A549 (cell line): ENCODE measurements at regions not wholly inside any gene's neighbourhood (a gene's known extent, or its start where the extent isn't known, plus 50 kb on each side); places are given as distances from the start of the nearest gene placed in this dataset.

ENCODE experiments used
- CHD2 ChIP-seq: fragments of 150-350 bp; IDR thresholded peaks from 2 replicates; pipeline ENCODE4 v1.6.1; 2014; ENCODE audit warnings: low read length; ENCODE audit not compliant: partially characterized antibody
- HOXA7 ChIP-seq: fragments of 250-450 bp; sonication (Bioruptor Pico); IDR thresholded peaks from 2 replicates; pipeline ENCODE4 v1.5.0; 2020; ENCODE audit warnings: mild to moderate bottlenecking, moderate library complexity
- MAFK ChIP-seq: fragments of 450-650 bp; IDR thresholded peaks from 2 replicates; pipeline ENCODE4 v1.6.1; 2014; ENCODE audit not compliant: partially characterized antibody
- MAZ ChIP-seq: fragments of 150-350 bp; IDR thresholded peaks from 2 replicates; pipeline ENCODE4 v1.6.1; 2014; ENCODE audit warnings: antibody characterized with exemption, low read depth, low read length, borderline replicate concordance
- MYC ChIP-seq: IDR thresholded peaks from 2 replicates; pipeline ENCODE4 v1.6.1; 2012; ENCODE audit warnings: mild to moderate bottlenecking, inconsistent platforms, low read length, improper control_type of control experiment, borderline replicate concordance
- POLR2A ChIP-seq: IDR thresholded peaks from 2 replicates; pipeline ENCODE4 v1.6.1; 2012; ENCODE audit warnings: mild to moderate bottlenecking, low read length
- RAD21 ChIP-seq, 2 experiments: fragments of >200 bp in 1 of 2; sonication (Bioruptor Twin) in 1 of 2; formaldehyde crosslinking in 1 of 2; IDR thresholded peaks in 1 of 2; conservative IDR thresholded peaks in 1 of 2; 2 replicates in 1 of 2; 3 replicates in 1 of 2; pipeline ENCODE4 v1.6.1; 2012 to 2018; ENCODE audit warnings: inconsistent platforms in 1 of 2
- RARB ChIP-seq: fragments of 250-450 bp; sonication (Bioruptor Pico); IDR thresholded peaks from 2 replicates; pipeline ENCODE4 v1.8.0; 2021; ENCODE audit warnings: mild to moderate bottlenecking, moderate library complexity
- SMC3 ChIP-seq: fragments of >200 bp; sonication (Bioruptor Twin); formaldehyde crosslinking; IDR thresholded peaks from 3 replicates; pipeline ENCODE4 v1.6.1; 2018; ENCODE audit warnings: inconsistent platforms
- TF ChIP-seq, protein P1 (sequence below): fragments of >200 bp; sonication (Bioruptor Twin); formaldehyde crosslinking; IDR thresholded peaks from 3 replicates; pipeline ENCODE4 v1.5.1; 2016
- TF ChIP-seq, protein P2 (sequence below): IDR thresholded peaks from 2 replicates; pipeline ENCODE4 v1.6.1; 2012
- TF ChIP-seq, protein P3 (sequence below): fragments of 200-600 bp; sonication (generic); IDR thresholded peaks from 2 replicates; pipeline ENCODE4 v1.6.1; 2016; ENCODE audit warnings: antibody characterized with exemption, mild to moderate bottlenecking, moderate library complexity

DNA sequence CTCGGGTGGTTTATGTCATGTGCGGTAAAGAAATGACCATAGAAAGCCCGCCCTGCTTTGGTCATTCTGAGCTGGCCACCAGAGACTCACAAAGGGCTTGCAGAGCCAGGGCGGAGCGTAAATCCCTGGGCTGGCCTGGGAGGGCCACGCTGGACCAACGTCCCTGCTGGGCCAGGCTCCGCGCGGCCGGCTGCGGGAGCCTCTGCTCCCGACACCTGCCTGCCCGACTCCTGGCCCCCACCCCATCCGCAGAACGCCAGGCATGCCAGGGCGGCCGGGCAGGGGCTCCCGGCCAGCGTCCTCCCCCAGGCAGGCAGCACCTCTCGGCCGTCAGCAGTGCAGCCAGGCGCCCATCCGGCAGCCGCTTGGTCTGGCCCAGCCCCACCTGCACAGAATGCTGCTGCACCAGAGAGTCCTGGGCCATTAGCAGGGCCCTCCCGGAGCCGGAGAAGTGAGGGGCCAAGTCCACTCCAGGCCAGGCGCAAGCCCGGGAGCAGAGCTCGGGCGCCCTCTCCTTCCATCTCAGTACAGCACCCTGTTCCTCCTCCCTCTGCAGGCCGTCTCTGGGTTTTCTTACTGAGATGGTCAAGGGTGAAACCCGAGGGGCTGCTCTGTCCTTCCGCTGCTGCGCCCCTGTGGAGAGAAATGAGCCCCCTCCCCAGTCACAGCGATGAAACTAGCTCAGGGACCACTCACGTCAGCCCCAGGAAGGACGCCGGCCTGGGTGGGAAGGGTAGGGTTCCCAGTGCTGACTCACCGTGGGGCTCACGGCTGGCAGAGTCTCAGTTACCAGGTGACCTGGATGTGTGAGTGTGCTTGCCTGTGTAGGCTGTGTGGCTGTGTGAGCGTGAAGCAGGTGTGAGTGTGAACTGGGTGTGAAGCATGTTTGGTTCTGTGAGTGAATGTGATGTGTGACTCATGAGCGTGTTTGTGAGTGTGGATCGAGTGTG is 83.3 kb downstream of the PTGR3 start:
- TF ChIP-seq, protein P1, sequence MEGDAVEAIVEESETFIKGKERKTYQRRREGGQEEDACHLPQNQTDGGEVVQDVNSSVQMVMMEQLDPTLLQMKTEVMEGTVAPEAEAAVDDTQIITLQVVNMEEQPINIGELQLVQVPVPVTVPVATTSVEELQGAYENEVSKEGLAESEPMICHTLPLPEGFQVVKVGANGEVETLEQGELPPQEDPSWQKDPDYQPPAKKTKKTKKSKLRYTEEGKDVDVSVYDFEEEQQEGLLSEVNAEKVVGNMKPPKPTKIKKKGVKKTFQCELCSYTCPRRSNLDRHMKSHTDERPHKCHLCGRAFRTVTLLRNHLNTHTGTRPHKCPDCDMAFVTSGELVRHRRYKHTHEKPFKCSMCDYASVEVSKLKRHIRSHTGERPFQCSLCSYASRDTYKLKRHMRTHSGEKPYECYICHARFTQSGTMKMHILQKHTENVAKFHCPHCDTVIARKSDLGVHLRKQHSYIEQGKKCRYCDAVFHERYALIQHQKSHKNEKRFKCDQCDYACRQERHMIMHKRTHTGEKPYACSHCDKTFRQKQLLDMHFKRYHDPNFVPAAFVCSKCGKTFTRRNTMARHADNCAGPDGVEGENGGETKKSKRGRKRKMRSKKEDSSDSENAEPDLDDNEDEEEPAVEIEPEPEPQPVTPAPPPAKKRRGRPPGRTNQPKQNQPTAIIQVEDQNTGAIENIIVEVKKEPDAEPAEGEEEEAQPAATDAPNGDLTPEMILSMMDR: no peak
- TF ChIP-seq SMC3 (no peak), RARB (CRISPR knock-in tag) (no peak), POLR2A (no peak), MAFK (no peak), MAZ (no peak), CHD2 (no peak), HOXA7 (CRISPR knock-in tag) (no peak), RAD21 (conservative IDR thresholded peaks at IDR 0.05 in 1 of 2, IDR thresholded peaks at IDR 0.05 in 1 of 2) (no peak), MYC (no peak)
- TF ChIP-seq, protein P2, sequence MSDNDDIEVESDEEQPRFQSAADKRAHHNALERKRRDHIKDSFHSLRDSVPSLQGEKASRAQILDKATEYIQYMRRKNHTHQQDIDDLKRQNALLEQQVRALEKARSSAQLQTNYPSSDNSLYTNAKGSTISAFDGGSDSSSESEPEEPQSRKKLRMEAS: no peak
- TF ChIP-seq, protein P3, sequence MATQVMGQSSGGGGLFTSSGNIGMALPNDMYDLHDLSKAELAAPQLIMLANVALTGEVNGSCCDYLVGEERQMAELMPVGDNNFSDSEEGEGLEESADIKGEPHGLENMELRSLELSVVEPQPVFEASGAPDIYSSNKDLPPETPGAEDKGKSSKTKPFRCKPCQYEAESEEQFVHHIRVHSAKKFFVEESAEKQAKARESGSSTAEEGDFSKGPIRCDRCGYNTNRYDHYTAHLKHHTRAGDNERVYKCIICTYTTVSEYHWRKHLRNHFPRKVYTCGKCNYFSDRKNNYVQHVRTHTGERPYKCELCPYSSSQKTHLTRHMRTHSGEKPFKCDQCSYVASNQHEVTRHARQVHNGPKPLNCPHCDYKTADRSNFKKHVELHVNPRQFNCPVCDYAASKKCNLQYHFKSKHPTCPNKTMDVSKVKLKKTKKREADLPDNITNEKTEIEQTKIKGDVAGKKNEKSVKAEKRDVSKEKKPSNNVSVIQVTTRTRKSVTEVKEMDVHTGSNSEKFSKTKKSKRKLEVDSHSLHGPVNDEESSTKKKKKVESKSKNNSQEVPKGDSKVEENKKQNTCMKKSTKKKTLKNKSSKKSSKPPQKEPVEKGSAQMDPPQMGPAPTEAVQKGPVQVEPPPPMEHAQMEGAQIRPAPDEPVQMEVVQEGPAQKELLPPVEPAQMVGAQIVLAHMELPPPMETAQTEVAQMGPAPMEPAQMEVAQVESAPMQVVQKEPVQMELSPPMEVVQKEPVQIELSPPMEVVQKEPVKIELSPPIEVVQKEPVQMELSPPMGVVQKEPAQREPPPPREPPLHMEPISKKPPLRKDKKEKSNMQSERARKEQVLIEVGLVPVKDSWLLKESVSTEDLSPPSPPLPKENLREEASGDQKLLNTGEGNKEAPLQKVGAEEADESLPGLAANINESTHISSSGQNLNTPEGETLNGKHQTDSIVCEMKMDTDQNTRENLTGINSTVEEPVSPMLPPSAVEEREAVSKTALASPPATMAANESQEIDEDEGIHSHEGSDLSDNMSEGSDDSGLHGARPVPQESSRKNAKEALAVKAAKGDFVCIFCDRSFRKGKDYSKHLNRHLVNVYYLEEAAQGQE: no peak
